ENCODE measurements at regions not wholly inside any gene's neighbourhood (a gene's known extent, or its start where the extent isn't known, plus 50 kb on each side); places are given as distances from the start of the nearest gene placed in this dataset.
"Not testable (repeated sequence)": the region's sequence is repeated elsewhere in the genome, so short reads cannot be mapped to it uniquely, and the experiment has no call there.

DNA sequence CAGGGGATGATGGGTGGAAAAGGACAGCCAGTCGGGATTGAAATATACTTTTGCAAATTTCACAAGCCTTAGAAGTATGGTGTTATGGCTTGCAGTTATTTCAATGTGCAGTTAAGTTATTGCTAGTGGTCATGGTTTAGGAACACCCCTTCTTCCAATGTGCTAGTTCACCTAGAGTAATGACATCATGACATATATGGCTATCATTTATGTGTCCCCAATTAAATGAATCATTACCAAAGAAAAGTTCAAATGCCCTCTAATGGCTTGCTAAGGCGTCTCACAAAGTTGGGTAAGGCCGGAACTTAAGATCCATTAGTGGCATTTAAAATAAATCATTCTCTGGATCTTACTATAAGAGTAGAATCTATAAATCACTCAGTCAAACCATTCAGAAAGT, 271.6 kb downstream of the SPRY2 start:
- no peak for DNase-seq
- Histone ChIP-seq H3K9ac (ENCODE audit: extremely low read depth, low read length, poor library complexity, severe bottlenecking) (no peak overlapping the region), H3K27ac (ENCODE audit: low read depth, low read length) (no peak overlapping the region), H3K4me1 (ENCODE audit: control insufficient read depth, insufficient read depth, low read length) (no peaks in the 10 kb centered on the region), H3K36me3 (ENCODE audit: control insufficient read depth, insufficient read depth, low read length) (no peaks in the 10 kb centered on the region), H3K9me3 (ENCODE audit: control insufficient read depth, low read length) (no peaks in the 10 kb centered on the region), H3K27me3 (ENCODE audit: control insufficient read depth, insufficient read depth, low read length, poor library complexity, severe bottlenecking) (no peaks in the 10 kb centered on the region), H3K4me3 (ENCODE audit: low read length) (no peak overlapping the region)
- 87 to 100% methylated on average over 1 to 3 of the region's 3 CpGs for WGBS, 2 experiments (ENCODE audit: insufficient coverage in 1 of 2, insufficient read length in 1 of 2)
- no peak overlapping the region for H3K4me3 Mint-ChIP-seq
- no peak overlapping the region for H3K27ac Mint-ChIP-seq
- no peak for TF ChIP-seq CTCF (conservative IDR thresholded peaks at IDR 0.05)
- no peaks in the 10 kb centered on the region for H3K27me3 Mint-ChIP-seq (ENCODE audit: insufficient read depth)
- H3K9me3 Mint-ChIP-seq: no peaks in the 10 kb centered on the region
- H3K36me3 Mint-ChIP-seq (ENCODE audit: low read depth): no peaks in the 10 kb centered on the region
- H3K4me1 Mint-ChIP-seq: no peaks in the 10 kb centered on the region

- H3K4me3 ChIP-seq (ENCODE audit: low read length): no peak overlapping the region
- no peaks in the 10 kb centered on the region for H3K4me1 ChIP-seq (ENCODE audit: control insufficient read depth, insufficient read depth, low read length)
- H3K36me3 ChIP-seq (ENCODE audit: control insufficient read depth, insufficient read depth, low read length): no peaks in the 10 kb centered on the region
- H3K9ac ChIP-seq (ENCODE audit: extremely low read depth, low read length, poor library complexity, severe bottlenecking): no peak overlapping the region
- H3K9me3 Mint-ChIP-seq: no peaks in the 10 kb centered on the region
- H3K36me3 Mint-ChIP-seq (ENCODE audit: low read depth): no peaks in the 10 kb centered on the region
- no peak for TF ChIP-seq CTCF (conservative IDR thresholded peaks at IDR 0.05)
- H3K27ac ChIP-seq (ENCODE audit: low read depth, low read length): no peak overlapping the region
- H3K4me3 Mint-ChIP-seq: no peak overlapping the region
- WGBS, 2 experiments (ENCODE audit: insufficient coverage in 1 of 2, insufficient read length in 1 of 2): 42 to 62% methylated on average over 1 of the region's 1 CpG
- no peaks in the 10 kb centered on the region for H3K27me3 ChIP-seq (ENCODE audit: control insufficient read depth, insufficient read depth, low read length, poor library complexity, severe bottlenecking)
- H3K27me3 Mint-ChIP-seq (ENCODE audit: insufficient read depth): no peaks in the 10 kb centered on the region
- DNase-seq: no peak
- no peaks in the 10 kb centered on the region for H3K9me3 ChIP-seq (ENCODE audit: control insufficient read depth, low read length)
- H3K4me1 Mint-ChIP-seq: no peaks in the 10 kb centered on the region
- no peak overlapping the region for H3K27ac Mint-ChIP-seq
Measured at GRCh38 chr13:80065996-80066395, 274.9 kb downstream of the SPRY2 start.

DNA sequence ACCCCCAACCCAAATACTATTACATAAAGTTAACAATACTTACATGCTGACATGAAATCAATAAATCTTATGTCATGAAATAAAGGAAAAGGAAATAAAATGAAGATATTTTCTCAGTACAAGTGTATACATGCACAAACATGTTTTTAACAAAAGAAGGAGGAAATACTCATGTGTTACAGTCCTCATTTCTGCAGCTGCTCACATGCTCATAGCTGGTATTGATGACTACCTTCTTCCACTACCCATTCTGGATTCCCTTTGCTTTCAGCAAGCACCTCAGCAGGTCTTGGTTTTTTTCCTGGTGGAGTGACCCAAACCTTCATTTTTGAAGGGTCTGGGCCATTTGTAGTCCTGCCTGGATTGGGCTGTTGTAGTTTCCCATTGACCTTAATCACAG, 278.5 kb downstream of the SPRY2 start:
- not testable (repeated sequence) for H3K27ac Mint-ChIP-seq; H3K27ac ChIP-seq (ENCODE audit: low read depth, low read length); H3K36me3 ChIP-seq (ENCODE audit: control insufficient read depth, insufficient read depth, low read length); H3K4me1 Mint-ChIP-seq; DNase-seq; H3K27me3 ChIP-seq (ENCODE audit: control insufficient read depth, insufficient read depth, low read length, poor library complexity, severe bottlenecking); H3K27me3 Mint-ChIP-seq (ENCODE audit: insufficient read depth); H3K9me3 ChIP-seq (ENCODE audit: control insufficient read depth, low read length); H3K4me3 Mint-ChIP-seq; H3K4me1 ChIP-seq (ENCODE audit: control insufficient read depth, insufficient read depth, low read length); H3K9ac ChIP-seq (ENCODE audit: extremely low read depth, low read length, poor library complexity, severe bottlenecking); H3K9me3 Mint-ChIP-seq; H3K4me3 ChIP-seq (ENCODE audit: low read length); H3K36me3 Mint-ChIP-seq (ENCODE audit: low read depth)

- Mint-ChIP-seq H3K9me3 (peaks cover 4% of the 10 kb centered on the region), H3K4me3 (no peak overlapping the region), H3K36me3 (ENCODE audit: low read depth) (no peaks in the 10 kb centered on the region), H3K27me3 (ENCODE audit: insufficient read depth) (no peaks in the 10 kb centered on the region), H3K27ac (no peak overlapping the region), H3K4me1 (no peaks in the 10 kb centered on the region)
- Histone ChIP-seq H3K36me3 (ENCODE audit: control insufficient read depth, insufficient read depth, low read length) (no peaks in the 10 kb centered on the region), H3K9ac (ENCODE audit: extremely low read depth, low read length, poor library complexity, severe bottlenecking) (no peak overlapping the region), H3K27ac (ENCODE audit: low read depth, low read length) (no peak overlapping the region), H3K4me3 (ENCODE audit: low read length) (no peak overlapping the region), H3K9me3 (ENCODE audit: control insufficient read depth, low read length) (no peaks in the 10 kb centered on the region), H3K4me1 (ENCODE audit: control insufficient read depth, insufficient read depth, low read length) (no peaks in the 10 kb centered on the region), H3K27me3 (ENCODE audit: control insufficient read depth, insufficient read depth, low read length, poor library complexity, severe bottlenecking) (no peaks in the 10 kb centered on the region)
- WGBS, 2 experiments (ENCODE audit: insufficient coverage in 1 of 2, insufficient read length in 1 of 2): 100% methylated on average over 1 of the region's 2 CpGs; no CpG with 5 or more reads in 1 of the 2 experiments
- no peak for TF ChIP-seq CTCF (conservative IDR thresholded peaks at IDR 0.05)
- no peak for DNase-seq
Measured at GRCh38 chr13:80059789-80060188, 281.1 kb downstream of the SPRY2 start.
